Upper lobe of left lung (tissue), 6 donors: ENCODE measurements at regions not wholly inside any gene's neighbourhood (a gene's known extent, or its start where the extent isn't known, plus 50 kb on each side); places are given as distances from the start of the nearest gene placed in this dataset.

ENCODE experiments used
- ATAC-seq, 2 donors: fragments of 200-7000 bp; cut with Tn5 transposase; one replicate each; pipeline ENCODE4 v1.9.1; 2022; ENCODE audit warnings: mild to moderate bottlenecking in 2 of 2, moderate library complexity in 2 of 2; ENCODE audit not compliant: low FRiP score in 2 of 2
- DNase-seq, 2 donors: peaks; one replicate each; pipeline ENCODE4 v3.0.0-alpha.2; 2019 to 2020
- H3K27ac ChIP-seq, 4 donors: fragments of 200-600 bp; sonication (generic); one replicate each; pipeline ENCODE4 v1.5.1; 2016 to 2019
- H3K27me3 ChIP-seq, 4 donors: fragments of 200-600 bp; sonication (generic); one replicate each; pipeline ENCODE4 v1.5.1; 2017 to 2019
- H3K36me3 ChIP-seq, 4 donors: fragments of 200-600 bp; sonication (generic); one replicate each; pipeline ENCODE4 v1.5.1; 2016 to 2019
- H3K4me1 ChIP-seq, 4 donors: fragments of 200-600 bp; sonication (generic); one replicate each; pipeline ENCODE4 v1.5.1; 2018 to 2019
- H3K4me3 ChIP-seq, 4 donors: fragments of 200-600 bp; sonication (generic); one replicate each; pipeline ENCODE4 v1.5.1; 2017 to 2019; ENCODE audit warnings: mild to moderate bottlenecking in 2 of 4, moderate library complexity in 1 of 4
- H3K9me3 ChIP-seq, 4 donors: fragments of 200-600 bp; sonication (generic); one replicate each; pipeline ENCODE4 v1.5.1; 2018 to 2019
- EP300 ChIP-seq, 4 donors: sonication (generic); formaldehyde crosslinking; IDR thresholded peaks; one replicate each; pipeline ENCODE4 v1.5.1; 2017; ENCODE audit warnings: antibody characterized with exemption in 4 of 4, control low read depth in 2 of 4
- POLR2A ChIP-seq, 4 donors: fragments of 450-650 bp; IDR thresholded peaks; one replicate each; pipeline ENCODE4 v1.5.1; 2016 to 2017; ENCODE audit warnings: antibody characterized with exemption in 4 of 4, mild to moderate bottlenecking in 2 of 4
- POLR2AphosphoS5 ChIP-seq, 2 donors: sonication (generic); formaldehyde crosslinking; IDR thresholded peaks; one replicate each; pipeline ENCODE4 v1.5.1; 2017; ENCODE audit warnings: antibody characterized with exemption in 2 of 2
- WGBS, 2 donors: methylation state at CpG; one replicate each; pipeline ENCODE4 v1.1.5; 2017 to 2018; 5-methylcytosine and 5-hydroxymethylcytosine counted together
- TF ChIP-seq, protein P1 (sequence below), 6 experiments: fragments of 450-650 bp in 4 of 6; fragments of 200-600 bp in 2 of 6; sonication (generic) in 2 of 6; IDR thresholded peaks; one replicate each; pipeline ENCODE4 v1.5.1; 2016 to 2019; ENCODE audit warnings: antibody characterized with exemption in 6 of 6
- donor health status: DM: no; HTN: no; CAD: no; lungs with moderate emphysema.
- donor health status: DM: no; HTN: yes; CAD: no; lungs with severe emphysema.

DNA sequence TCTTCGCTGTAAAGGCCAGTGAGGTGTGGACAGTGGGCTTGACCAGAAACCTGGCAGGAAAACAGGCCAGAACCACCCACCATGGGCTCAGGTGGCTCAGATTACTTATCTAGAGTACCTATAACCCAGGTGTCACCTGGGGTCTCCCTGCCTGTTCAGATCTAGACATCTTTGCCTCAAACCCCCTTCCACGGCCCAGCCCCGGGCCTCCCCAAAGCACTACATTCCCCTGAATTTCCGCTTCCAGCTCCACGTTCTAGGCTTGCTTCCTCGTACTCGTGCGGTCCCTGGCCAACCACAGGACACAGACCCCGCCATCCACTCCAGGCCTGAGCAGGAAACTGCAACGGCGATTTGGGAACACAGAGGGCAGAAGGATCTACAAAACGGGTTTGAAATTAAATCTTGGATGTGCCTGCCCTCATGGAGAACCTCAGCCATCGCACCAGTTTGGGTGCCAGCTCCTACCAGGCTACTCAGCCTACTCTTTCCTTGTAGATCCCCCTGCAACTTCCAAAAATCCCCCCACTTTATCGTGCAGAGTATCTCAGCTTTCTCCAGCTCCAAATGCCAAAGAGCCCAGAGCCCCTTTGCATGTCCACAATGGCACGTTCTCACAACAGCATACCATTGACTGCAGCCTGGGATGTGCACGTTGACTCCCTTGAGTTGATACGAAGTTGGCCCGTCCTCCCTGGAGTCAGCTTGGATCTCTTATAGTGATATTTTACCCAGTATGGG lies 62.7 kb upstream of the CACUL1 start:
- ATAC-seq = no peak
- Histone ChIP-seq H3K27me3 (no peaks in the 10 kb centered on the region), H3K27ac (no peak overlapping the region), H3K4me1 (no peaks in the 10 kb centered on the region), H3K9me3 (no peaks in the 10 kb centered on the region), H3K4me3 (no peak overlapping the region), H3K36me3 (no peaks in the 10 kb centered on the region)
- TF ChIP-seq, protein P1, sequence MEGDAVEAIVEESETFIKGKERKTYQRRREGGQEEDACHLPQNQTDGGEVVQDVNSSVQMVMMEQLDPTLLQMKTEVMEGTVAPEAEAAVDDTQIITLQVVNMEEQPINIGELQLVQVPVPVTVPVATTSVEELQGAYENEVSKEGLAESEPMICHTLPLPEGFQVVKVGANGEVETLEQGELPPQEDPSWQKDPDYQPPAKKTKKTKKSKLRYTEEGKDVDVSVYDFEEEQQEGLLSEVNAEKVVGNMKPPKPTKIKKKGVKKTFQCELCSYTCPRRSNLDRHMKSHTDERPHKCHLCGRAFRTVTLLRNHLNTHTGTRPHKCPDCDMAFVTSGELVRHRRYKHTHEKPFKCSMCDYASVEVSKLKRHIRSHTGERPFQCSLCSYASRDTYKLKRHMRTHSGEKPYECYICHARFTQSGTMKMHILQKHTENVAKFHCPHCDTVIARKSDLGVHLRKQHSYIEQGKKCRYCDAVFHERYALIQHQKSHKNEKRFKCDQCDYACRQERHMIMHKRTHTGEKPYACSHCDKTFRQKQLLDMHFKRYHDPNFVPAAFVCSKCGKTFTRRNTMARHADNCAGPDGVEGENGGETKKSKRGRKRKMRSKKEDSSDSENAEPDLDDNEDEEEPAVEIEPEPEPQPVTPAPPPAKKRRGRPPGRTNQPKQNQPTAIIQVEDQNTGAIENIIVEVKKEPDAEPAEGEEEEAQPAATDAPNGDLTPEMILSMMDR (IDR thresholded peaks at IDR 0.05) = no peak
- no peak for TF ChIP-seq POLR2AphosphoS5 (IDR thresholded peaks at IDR 0.05)
- no peak for TF ChIP-seq EP300 (IDR thresholded peaks at IDR 0.05)
- no peak for TF ChIP-seq POLR2A (IDR thresholded peaks at IDR 0.05)
- 84 to 88% methylated on average over 18 of the region's 18 CpGs for WGBS, 2 donors
- DNase-seq = no peak

DNA sequence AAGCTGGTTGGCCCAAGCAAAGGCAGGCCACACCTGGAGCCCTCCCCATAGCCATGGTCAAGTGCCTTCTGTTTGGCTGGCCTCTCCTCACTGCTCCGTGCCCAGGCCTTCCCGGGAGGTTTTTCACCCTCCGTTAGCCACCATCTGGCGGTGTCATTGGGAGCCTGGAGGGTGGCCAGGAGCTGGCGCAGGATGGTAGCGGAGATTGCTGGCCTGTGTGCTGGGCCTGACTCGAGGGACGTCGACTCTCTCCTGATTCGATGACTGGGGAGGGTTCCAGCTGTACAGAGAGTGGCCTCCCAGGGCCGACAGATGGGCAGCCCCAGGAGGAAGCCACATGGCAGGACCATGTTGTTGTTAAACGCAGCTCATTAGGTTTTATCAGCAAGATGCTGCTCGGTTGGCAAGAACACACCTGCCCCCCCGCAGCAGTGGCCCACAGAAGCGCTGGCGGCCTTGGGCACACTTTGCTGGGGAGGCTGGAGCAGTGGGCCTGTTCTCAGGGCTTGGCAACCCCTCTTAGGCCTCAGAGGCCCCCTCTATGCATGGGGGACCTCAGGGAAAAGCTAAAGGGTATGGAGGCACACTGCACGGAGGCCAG lies 64.0 kb upstream of the CACUL1 start:
- Histone ChIP-seq H3K4me3 (no peak overlapping the region), H3K36me3 (no peaks in the 10 kb centered on the region), H3K27me3 (no peaks in the 10 kb centered on the region), H3K27ac (no peak overlapping the region), H3K9me3 (no peaks in the 10 kb centered on the region), H3K4me1 (no peaks in the 10 kb centered on the region)
- no peak for TF ChIP-seq POLR2A (IDR thresholded peaks at IDR 0.05)
- no peak for TF ChIP-seq EP300 (IDR thresholded peaks at IDR 0.05)
- TF ChIP-seq POLR2AphosphoS5 (IDR thresholded peaks at IDR 0.05) = no peak
- TF ChIP-seq, protein P1 (IDR thresholded peaks at IDR 0.05) = no peak
- peak in 1 of 2 donors; percentile 48 for DNase-seq
- 78 to 84% methylated on average over 12 to 16 of the region's 17 CpGs for WGBS, 2 donors
- ATAC-seq = no peak

DNA sequence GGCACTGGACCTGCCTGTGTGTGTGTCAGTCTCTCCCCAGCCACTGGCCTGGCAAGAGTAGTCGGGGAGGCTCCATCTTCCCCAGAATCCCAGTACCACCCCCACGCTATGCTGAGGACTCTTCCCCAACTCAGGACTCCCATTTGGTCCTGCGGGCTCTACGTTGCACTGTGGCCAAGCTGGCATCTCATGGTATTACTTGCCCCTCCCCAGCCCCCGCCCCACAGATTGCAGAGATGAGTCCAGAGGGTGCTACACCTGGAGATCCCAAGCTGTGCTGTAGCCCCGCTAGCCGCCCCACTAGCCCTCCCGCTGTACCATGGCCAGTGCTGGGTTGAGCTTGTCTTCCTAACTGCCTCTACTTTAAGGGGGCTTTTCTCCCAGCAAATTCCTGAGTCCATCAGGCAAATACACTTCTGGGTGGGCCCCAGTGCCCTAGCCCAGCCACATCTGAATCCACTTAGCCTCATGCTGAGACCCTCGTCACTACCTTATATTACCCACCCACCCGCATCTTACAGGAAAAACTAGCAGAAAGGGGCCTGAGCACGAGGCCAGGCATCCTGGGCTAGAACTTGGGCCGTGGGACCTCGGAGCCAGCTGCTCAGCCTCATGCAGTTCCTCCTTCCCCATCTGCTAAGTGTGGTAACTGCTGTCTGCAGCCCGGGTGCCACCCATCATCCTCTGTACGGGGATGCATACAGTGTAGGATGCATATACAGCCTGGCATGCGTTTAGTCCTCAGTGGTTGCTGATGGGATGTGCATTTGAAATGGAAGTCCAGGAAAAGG lies 65.8 kb upstream of the CACUL1 start:
- H3K36me3 ChIP-seq = no peaks in the 10 kb centered on the region
- H3K4me3 ChIP-seq = no peak overlapping the region
- no peak for ATAC-seq
- WGBS, 2 donors = 80 to 83% methylated on average over 16 of the region's 16 CpGs
- TF ChIP-seq, protein P1 (IDR thresholded peaks at IDR 0.05) = no peak
- no peak for TF ChIP-seq EP300 (IDR thresholded peaks at IDR 0.05)
- no peak for TF ChIP-seq POLR2A (IDR thresholded peaks at IDR 0.05)
- no peak for TF ChIP-seq POLR2AphosphoS5 (IDR thresholded peaks at IDR 0.05)
- no peak for DNase-seq
- H3K27ac ChIP-seq = no peak overlapping the region
- no peaks in the 10 kb centered on the region for H3K4me1 ChIP-seq
- no peaks in the 10 kb centered on the region for H3K9me3 ChIP-seq
- H3K27me3 ChIP-seq = no peaks in the 10 kb centered on the region

DNA sequence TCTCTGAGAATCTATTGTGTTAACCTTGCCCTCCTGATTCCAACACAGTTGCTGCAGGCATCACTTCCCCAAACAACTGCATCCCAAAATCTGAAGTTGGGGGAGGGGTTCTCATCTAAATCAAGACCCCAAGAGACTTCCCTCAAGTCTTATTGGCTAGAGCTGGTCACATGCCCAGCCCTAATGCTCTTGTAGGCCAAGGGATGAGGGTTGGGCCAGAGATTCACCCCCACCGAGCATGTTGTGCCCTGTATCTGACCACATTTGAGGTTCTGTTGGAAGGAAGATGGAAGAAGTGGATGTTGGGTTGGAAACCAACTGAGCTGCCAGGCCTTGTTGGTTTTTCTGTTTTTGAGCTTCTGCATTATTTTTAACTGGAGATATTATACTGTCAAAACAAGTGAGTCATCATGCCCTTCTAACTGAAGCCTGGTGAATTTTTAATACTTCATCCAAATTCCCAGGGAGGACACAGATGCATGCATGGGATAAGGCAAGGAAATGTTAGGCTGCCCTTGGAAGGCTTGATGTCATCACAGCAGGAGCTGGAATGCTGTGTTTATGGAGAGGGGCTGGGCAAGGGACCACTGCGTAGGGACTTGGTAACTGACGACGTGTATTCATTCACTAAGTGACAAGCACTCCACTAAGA lies 68.6 kb upstream of the CACUL1 start:
- DNase-seq = no peak
- no peak for TF ChIP-seq POLR2AphosphoS5 (IDR thresholded peaks at IDR 0.05)
- no peak for TF ChIP-seq EP300 (IDR thresholded peaks at IDR 0.05)
- TF ChIP-seq, protein P1 (IDR thresholded peaks at IDR 0.05) = no peak
- no peak for TF ChIP-seq POLR2A (IDR thresholded peaks at IDR 0.05)
- no peaks in the 10 kb centered on the region for H3K36me3 ChIP-seq
- no peak overlapping the region for H3K27ac ChIP-seq
- H3K4me1 ChIP-seq = no peaks in the 10 kb centered on the region
- ATAC-seq = no peak
- H3K9me3 ChIP-seq = no peaks in the 10 kb centered on the region
- H3K4me3 ChIP-seq = no peak overlapping the region
- no peaks in the 10 kb centered on the region for H3K27me3 ChIP-seq
- 85 to 89% methylated on average over 4 of the region's 4 CpGs for WGBS, 2 donors
